SIG-M5 treated with dmso at 0.1 percent for 504 hours (cell line): ENCODE measurements at regions not wholly inside any gene's neighbourhood (a gene's known extent, or its start where the extent isn't known, plus 50 kb on each side); places are given as distances from the start of the nearest gene placed in this dataset.
"Not testable (repeated sequence)": the region's sequence is repeated elsewhere in the genome, so short reads cannot be mapped to it uniquely, and the experiment has no call there.

Experiments
- DNase-seq: peaks from one replicate; lab custom pipeline; 2025; ENCODE audit not compliant: unreplicated experiment; lab: John Stamatoyannopoulos, UW

GRCh38 chr4:166153548-166153947, 280.5 kb downstream of the TLL1 start:
- DNase-seq, result no peak

GRCh38 chr4:166162327-166162726, 289.3 kb downstream of the TLL1 start:
- no peak for DNase-seq

- DNase-seq, result peak; percentile 74
Observed at GRCh38 chr4:166165829-166166420, 292.9 kb downstream of the TLL1 start.

GRCh38 chr4:166169111-166169510, 296.1 kb downstream of the TLL1 start:
- DNase-seq, result no peak

DNA sequence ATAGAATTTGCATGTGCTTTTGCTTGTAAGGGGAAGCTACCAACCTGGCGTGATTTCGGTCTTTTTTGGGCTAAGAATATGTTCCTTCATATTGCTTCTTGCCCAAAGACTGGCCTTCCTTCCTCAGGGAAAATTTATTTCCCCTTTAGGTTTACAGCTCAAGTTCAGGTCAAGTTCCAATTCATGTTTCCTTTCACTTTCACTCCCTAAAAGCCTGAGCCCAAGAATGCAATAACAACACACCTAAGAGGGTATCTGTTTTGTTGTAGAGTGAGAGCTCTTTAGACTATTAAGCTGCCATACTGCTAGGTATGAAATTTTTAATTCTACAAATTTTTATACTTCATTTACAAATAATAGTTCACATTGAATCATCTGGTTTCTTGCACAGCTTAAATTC, 299.6 kb downstream of the TLL1 start:
- DNase-seq, result no peak

DNA sequence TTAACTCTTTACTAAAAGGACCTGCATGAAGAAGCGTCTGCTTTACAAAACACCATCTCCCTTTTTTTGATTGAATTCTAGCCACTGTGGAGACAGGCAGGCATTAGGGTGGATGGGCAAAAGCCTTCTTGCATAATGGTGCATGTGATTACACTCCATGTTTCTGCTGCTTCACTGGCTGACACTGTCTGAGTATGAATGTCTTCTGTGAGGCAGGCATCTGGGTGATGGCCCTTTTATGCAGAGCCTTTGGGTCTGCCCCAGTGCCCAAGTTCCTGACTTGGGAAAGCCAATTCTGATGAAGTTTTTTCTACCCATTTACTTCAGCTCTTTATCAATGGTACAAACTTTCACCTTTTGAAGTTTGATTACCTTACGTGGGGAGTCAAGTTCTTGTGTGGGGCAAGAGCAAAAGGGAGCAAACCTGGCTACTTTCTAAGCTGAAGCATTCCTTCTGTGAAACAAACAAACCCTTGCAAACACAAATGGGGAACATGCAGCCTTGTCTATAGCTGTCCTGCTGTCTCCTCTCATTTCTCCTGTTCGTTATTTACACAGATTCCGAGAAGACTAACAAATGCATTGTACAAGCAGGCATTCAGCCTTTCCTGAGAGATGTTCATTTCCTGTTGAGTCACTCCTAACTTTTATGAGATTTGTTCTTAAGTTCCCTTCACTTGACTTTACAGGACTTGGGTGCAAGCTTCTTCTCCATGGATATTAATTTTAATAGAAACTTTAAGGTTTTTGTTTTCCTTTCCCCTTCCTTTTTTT, 301.9 kb downstream of the TLL1 start:
- DNase-seq, result no peak

GRCh38 chr4:166182145-166182544, 309.1 kb downstream of the TLL1 start:
- DNase-seq, result no peak

- no peak for DNase-seq
Observed at GRCh38 chr4:166195101-166195500, 322.1 kb downstream of the TLL1 start.

DNA sequence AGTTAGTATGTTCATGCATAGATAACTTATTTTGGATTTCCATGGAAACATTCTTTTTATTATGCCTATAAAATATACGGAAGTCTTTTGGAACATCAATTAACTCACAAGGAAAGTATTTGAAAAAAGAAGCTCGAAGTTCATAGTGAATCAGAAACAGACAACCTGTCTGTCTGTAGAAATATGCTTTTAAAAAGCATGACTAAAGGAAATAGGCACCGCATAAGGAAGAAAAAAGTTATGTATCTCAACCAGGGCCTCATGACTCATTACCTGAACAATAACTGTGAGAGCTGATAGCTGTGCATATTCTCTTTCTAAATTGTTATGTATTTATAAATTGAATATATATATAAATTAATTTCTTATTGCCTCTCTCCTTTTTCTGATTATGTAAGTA, 324.1 kb downstream of the TLL1 start:
- DNase-seq, result no peak

- DNase-seq, result no peak
Observed at GRCh38 chr4:166198041-166198440, 325.0 kb downstream of the TLL1 start.

DNA sequence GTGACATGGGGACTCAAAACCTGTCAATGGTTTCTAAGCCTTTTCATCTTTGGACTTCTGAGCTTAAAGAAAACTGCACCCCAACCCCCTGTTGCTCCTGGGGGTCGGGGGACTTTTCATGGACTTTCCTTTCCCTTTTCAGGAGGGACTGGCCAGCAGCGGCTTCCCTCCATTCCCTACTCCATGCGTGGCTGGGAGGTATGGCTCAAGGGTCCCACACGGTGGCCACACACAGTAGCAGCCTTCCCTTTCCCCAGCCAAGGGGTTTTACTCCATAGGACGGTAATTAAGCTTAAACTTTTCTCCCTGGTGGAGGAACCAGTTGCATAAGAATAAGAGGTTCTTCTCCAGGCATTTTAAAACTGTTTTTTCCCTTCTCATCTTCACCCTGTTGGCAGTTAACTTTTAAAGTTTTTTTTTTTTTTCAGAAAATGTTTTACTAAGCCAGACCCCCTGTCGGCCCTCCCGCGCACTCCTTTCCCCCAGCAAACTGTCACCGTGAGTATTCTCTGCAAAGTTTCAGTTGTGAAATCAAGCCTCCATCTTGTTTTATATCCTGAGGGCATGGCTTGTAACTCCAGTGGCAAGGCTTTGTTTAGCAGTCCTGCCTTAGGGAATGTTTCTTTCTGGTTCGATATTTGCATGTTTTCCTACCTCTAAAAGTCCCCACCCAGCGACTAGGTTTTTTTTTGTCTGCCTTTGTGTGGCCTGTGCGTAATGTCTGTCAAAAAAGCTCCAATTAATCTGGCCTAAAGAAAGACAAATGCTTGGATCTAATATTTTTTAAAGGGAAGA, 325.7 kb downstream of the TLL1 start:
- no peak for DNase-seq

GRCh38 chr4:166202991-166203390, 330.0 kb downstream of the TLL1 start:
- DNase-seq, result no peak

DNA sequence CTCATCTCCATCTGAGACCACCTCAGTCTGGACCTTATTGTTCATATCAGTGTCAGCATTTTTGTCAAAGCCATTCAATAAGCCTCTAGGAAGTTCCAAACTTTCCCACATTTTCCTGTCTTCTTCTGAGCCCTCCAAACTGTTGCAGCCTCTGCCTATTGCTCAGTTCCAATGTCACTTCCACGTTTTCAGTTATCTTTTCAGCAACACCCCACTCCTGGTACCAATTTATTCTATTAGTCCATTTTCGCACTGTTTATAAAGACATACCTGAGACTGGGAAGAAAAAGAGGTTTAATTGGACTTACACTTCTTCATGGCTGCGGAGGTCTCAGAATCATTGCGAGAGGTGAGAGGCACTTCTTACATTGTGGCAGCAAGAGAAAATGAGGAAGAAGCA, 339.3 kb downstream of the TLL1 start:
- not testable (repeated sequence) for DNase-seq

GRCh38 chr4:166222271-166222670, 349.2 kb downstream of the TLL1 start:
- DNase-seq, result no peak

DNA sequence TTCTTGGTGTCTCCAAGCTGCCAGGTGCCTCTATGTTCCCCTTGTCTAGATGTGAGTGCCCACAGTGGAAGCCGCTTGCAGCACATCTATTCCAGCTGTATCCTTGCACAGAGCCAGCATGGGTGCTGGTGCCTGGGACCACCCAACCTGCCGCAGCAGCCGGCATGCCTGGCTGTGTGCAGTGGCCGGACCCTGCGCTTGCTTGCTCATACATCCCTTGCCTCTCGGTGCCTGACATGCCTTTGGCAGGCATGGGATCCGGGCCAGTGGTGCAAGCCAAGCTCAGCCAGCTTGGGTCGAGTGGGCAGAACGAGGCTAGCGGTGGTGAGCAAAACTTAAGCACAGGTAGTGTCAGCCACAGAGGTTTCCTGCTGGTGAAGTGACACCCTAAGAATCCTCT, 355.1 kb downstream of the TLL1 start:
- DNase-seq, result no peak

- DNase-seq, result no peak
Observed at GRCh38 chr4:166229799-166230198, 356.8 kb downstream of the TLL1 start.

DNA sequence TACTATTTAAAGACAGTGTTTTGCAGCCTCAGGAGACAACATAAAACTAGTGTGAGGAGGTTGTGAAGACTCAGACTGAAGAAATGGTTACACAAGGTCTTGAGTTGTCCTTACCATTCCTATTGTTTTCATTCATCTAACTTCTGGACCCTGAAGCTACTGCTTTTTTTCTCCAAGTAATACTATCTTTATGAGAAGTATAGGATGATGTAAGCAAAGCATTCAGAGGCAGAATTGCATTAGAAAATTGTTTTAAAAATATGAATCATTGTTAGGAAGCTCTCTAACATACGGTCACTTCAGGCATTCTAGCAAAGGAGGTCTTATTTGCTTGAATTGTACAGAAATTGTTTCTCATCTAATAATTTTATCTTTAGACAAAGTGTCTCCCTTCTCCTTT, 357.8 kb downstream of the TLL1 start:
- no peak for DNase-seq

DNA sequence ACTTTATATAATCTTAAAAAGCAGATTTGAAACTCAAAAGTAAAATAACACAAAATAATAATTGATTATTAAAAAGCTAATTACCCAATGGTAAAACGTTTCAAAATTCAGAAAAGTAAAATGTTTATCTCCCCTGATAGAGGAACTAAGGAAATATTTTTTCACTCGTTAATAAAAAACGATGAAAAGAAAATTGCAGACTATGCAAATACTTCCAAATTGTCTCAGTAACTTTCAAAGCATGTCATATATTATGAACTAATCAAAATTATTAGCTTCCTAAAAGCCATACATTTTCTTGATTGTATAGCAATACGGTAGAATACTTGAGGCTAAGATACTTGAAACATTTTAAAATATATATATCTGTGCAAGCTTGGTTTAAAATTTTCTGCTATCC, 366.3 kb downstream of the TLL1 start:
- no peak for DNase-seq

DNA sequence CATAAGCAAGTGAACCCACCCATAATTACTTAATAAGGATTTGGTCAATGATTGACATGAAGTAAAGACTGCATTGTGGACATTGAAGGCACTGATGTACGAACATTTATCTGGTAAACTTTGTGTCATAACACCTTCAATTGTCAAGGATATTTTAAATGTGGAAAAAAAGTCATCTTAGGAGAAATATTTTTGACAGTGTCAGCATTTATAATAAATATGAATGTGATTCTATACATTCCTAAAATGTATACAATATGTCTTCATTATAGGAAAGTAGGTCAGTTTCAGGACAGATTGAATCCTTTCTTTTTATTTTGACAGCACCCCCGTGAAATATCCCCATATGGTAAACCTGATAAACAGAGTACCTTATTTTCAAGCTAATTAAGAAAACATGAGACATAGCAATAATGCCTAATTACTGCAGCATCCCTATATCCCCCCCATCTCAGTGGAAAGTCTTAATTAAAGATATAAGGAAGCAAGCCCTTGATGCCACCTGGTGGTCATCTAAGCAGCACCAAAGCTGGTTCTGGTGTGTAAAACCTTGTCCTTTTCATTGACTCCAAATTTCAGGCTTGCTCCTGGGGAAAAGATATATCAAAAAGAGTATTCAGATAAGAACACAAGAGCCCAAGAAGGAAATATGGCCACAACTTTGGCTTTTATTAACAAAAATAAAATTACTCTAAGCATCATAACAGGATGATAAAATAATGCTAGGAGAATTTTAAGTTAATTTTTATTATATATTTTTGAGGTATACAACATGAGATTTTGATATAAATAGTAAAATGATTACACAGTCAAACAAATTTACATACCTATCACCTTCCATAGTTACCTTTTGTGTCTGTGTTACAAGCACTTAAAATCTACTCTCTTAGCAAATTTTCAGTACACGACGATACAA, 379.7 kb downstream of the TLL1 start:
- DNase-seq, result peak; percentile 4

DNA sequence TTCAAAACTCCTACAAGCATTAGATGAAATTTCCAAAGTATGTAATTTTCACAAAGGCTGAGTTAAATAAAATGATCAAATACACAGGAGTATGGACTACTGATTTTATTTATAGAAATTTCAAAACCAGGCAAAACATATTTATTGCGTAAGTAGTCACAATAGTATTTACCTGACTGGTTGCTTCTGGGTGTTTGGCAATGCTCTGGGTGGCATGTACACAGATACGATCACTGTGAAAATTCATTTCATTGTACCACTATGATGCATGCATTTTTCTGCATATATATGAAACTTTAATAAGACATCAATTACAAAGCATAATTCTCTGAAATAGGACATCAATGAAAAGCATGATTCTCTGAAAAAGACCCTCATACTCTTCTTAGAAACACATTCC, 384.2 kb downstream of the TLL1 start:
- DNase-seq, result no peak

DNA sequence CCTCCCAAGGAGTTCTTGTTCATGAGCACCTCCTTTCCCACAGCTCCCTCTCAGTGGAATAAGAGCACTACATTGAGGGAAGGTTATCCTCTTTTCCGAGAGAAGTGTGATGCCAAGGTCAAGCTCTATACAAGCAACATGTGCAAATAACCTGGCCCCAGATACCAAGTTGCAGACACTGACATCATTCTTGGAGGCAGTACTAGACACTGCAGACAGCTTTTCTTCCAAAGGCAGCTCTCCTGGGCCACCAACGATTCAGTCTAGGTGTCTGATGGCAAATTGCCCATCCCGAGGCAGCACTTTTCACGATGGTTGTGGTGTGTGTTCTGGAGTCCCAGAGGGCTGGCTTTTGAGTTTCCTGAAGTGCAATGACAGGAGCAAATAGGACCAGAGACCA, 384.9 kb downstream of the TLL1 start:
- no peak for DNase-seq
